DMS79 treated with DMSO at 0.1 percent for 48 hours (cell line): ENCODE measurements at regions not wholly inside any gene's neighbourhood (a gene's known extent, or its start where the extent isn't known, plus 50 kb on each side); places are given as distances from the start of the nearest gene placed in this dataset.
"Not testable (repeated sequence)": the region's sequence is repeated elsewhere in the genome, so short reads cannot be mapped to it uniquely, and the experiment has no call there.

Experiments
- DNase-seq: peaks from one replicate; lab custom pipeline; 2025; lab: John Stamatoyannopoulos, UW

DNA sequence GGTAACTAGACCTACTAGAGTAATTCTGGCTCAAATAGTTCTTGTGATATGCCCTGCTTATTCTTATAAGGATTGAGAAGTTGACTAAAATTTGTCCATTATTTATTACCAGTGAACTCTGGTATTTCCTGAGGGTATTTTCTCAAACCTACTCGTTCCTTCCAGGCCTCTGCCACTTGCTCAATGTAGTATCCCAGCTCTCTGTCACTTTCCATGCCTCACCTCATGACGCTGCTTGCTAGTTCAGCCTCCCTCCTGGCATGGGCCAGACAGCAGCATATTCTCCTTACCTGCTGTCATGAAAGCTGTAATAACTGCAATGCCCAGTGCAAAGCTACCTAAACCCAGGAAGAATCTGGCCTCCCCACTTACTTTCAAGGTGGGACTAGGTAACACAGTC, 602.9 kb upstream of the ADAMTS5 start:
- no peak for DNase-seq

DNA sequence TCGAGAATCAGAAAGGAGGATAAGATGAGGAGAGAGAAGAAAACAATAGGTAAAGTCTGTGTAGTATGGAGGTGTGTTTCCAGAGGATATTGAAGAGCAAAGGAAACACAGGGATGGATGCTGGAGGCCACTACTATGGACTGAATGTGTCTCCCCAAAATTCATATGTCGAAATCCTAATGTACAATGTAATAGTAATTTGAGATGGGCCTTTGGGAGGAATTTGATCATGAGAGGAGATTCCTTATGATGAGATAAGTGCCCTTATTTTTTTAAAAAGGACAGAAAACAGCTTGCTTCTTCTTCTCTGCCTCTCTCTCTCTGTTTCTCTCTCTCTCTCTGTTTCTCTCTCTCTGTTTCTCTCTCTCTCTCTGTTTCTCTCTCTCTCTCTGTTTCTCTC, 602.2 kb upstream of the ADAMTS5 start:
- DNase-seq = no peak

GRCh38 chr21:27567381-27567780, 600.5 kb upstream of the ADAMTS5 start:
- DNase-seq = no peak

DNA sequence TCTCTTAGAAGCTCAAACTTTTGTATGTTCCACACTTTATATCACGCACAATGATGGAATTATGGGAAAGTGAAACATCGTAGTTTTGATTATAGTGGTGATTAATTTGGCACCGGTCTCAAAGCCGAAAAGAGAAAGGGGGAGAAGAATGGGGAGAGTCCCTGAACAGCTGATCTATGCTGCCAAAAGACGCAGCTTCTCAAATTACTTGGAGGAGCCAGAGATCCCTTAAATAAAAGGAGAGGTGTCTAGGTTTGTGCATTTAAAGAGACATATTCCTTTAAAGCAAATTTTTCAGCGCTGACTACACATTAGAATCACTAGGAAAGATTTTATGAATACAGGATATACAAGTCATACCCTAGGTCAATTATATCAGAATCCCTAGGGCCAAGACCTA, 599.6 kb upstream of the ADAMTS5 start:
- no peak for DNase-seq

GRCh38 chr21:27565364-27565763, 598.5 kb upstream of the ADAMTS5 start:
- DNase-seq = no peak

DNA sequence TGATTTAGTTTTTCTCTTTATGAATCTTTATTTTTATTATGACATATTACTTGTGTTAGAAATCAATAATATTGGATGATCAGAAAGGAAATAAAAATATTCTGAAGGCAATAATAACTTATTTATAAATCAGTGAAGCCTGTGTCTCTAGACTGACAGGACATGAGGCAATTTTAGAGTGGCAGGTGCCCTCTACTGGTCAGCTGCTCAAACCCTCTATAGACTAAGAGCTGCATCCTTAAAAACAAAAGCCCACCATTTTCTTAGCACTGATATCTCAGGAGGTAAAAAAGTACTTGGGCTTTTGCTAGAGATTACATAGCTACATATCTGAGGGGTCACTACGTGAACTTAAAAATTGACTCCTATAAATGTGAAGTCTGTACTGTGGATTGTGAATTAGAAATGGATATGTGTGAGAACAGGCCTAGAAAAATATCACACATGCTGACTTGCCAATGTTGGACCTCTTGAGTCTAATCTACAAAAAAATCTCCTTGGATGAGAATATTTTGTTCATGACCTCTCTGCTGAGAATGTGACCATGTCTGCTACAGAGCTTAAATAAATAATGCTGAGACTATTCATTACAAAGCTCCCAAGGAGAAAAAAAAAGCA, 597.9 kb upstream of the ADAMTS5 start:
- no peak for DNase-seq

- DNase-seq = no peak
Measured at GRCh38 chr21:27562303-27562702, 595.4 kb upstream of the ADAMTS5 start.

GRCh38 chr21:27561116-27561515, 594.2 kb upstream of the ADAMTS5 start:
- no peak for DNase-seq

DNA sequence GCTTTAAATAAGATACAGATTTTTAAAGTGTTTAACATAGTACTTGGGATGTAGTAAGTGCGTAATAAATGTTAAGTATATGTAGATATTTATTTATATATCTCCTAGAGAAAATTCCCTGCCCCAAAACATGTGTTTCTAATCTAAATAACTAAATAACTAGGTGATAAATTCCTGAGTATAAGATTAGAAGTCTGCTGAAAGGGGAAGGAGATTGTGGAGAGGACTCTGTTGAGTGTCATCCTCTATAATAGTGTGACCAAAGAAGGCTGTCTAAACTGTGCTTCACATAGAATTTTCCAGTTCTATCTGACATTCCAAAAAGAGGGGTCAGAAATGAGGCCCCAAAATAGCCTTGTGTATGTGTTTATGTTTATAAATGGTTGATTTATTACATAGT, 590.5 kb upstream of the ADAMTS5 start:
- DNase-seq = no peak

DNA sequence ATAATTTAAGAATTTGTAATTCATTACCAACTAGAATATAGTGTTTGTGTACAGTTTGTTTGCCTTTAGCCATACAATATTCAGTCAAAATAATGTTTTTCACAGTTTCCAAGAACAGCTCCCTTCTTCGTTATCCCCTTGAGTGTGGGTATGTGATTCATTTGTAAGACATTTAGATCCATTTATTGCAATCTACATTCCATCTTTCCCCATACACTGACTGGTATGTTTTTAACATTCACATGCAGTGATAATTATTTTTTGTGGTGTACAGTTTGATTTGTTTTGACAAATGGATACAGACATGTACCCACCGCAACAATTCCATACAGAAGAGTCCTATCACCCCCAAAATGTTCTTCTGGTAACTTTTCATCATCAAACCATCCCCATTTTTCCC, 589.1 kb upstream of the ADAMTS5 start:
- no peak for DNase-seq

DNA sequence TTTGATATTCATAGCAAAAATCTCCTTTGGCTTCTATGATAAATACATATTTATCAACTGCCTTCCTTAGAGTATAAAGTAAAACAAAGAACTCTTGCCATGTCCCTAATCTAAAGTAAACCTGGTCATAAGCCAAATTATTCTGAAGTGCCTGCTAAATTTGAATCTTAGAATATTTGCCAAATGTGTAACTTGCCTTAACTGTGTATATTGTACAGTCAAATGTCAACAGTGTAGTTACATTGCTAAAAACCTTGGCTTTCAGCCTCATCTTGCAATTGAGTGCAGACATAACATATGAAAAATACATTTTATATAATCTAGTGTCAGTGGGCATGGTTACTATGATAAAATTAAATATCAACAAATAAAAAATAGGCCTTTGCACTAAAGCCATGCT, 583.4 kb upstream of the ADAMTS5 start:
- no peak for DNase-seq

GRCh38 chr21:27548486-27548885, 581.6 kb upstream of the ADAMTS5 start:
- DNase-seq = no peak

GRCh38 chr21:27545754-27546349, 579.0 kb upstream of the ADAMTS5 start:
- no peak for DNase-seq

- DNase-seq = not testable (repeated sequence)
Measured at GRCh38 chr21:27542126-27542525, 575.2 kb upstream of the ADAMTS5 start.

DNA sequence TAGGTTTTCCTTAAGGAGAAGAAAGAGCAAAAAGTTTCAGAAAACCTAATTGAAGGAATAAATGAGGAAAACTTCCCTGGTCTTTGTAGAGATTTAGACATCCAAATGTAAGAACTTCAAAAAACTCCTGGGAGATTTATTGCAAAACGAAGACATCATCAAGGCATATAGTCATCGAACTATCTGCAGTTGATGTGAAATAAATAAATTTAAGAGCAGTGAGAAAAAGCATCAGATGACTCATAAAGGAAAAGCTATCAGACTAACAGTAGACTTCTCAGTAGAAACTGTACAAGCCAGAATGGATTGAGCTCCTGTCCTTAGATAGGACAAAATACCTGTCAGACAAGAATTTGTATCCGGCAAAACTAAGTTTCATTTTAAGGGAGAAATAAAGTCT, 569.4 kb upstream of the ADAMTS5 start:
- DNase-seq = no peak

DNA sequence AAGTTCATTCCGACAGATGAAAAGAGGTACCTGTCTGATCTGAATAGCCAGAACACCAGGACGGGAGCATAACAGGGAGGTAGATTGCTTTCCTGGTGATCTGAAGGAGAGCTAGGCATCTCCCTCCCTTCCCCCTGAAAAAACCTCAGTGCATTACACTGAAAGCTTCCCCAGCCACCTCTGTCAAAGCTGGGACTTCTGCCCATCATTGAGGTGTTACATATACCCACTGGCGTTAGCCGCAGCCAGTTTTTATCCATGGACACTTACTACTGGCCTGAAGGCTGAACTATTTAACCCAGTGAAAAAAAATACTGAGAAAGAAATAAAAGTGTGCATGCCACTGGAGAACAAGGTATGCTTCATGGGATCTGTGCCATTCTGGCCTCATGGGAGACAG, 568.3 kb upstream of the ADAMTS5 start:
- DNase-seq = no peak

GRCh38 chr21:27534206-27534605, 567.3 kb upstream of the ADAMTS5 start:
- DNase-seq = no peak

- no peak for DNase-seq
Measured at GRCh38 chr21:27532076-27532475, 565.2 kb upstream of the ADAMTS5 start.

DNA sequence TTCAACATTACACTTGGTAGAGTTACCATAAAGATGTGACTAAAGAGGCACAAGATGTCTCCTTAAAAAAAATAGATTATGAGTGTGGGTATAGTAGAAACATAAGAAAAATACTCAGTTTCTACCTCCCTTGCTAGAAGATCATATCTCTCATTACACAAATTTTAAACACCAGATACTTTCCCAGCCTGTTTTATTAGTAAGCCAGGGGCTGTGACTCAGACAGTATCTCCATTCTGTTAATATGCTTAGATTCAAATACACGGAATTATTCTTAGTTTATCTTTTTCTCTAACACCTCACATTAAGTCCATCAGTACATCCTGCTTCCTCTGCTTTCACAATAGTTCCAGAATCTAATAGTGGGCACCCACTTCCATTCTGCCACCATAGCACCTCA, 561.8 kb upstream of the ADAMTS5 start:
- no peak for DNase-seq

GRCh38 chr21:27526451-27526850, 559.6 kb upstream of the ADAMTS5 start:
- DNase-seq = no peak

DNA sequence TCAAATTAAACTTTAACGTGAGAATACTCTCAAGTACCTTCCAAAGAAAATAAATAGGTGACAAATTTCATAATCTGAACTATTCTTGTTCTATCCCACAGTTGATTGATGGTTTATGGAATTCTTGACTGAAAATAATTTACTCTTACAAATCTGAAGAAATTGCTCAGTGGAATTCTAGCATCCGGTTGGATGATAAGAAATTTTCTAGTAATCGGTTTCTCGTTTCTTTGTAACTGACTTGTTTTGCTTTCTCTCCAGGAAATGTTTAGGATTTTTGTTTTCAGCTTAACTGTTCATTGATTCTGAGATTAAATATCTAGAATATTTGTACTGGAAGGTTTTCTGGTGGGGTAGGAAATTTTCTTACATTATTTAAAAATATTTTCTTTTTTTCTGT, 558.9 kb upstream of the ADAMTS5 start:
- DNase-seq = no peak

DNA sequence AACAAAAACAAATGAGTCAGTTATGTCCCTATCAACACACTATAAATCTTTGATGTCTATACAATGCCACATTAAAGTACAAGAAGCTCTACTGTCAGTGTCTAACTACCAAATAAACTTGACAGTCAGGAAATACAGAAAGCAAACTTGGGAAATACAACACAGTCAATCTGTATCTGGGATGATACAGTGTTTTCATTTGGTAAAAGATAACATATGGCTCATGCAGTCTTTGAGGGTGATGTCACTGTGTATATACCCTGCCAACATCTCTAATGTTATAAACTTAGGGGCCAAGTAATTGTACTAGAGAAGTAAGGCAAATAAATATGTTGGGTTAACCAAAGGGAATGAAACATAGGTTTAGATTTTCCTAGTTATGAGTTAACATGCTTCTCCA, 552.5 kb upstream of the ADAMTS5 start:
- DNase-seq = no peak

DNA sequence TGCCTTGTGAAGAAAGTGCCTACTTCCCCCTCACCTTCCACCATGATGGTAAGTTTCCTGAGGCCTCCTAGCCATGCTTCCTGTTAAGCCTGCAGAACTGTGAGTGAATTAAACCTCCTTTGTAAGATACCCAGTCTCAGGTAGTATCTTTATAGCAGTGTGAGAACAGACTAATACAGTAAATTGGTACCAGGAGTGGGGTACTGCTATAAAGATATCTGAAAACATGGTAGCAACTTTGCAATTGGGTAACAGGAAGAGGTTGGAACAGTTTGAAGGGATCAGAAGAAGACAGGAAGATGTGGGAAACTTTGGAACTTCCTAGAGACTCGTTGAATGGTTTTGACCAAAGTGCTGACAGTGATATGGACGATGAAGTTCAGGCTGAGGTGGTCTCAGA, 550.3 kb upstream of the ADAMTS5 start:
- DNase-seq = not testable (repeated sequence)

GRCh38 chr21:27515676-27516075, 548.8 kb upstream of the ADAMTS5 start:
- no peak for DNase-seq
